HCEC 1CT (cell line): ENCODE measurements at regions not wholly inside any gene's neighbourhood (a gene's known extent, or its start where the extent isn't known, plus 50 kb on each side); places are given as distances from the start of the nearest gene placed in this dataset.
A peak's percentile ranks its signal among the peaks of the same experiment; 100 is the strongest.
"Not testable (repeated sequence)": the region's sequence is repeated elsewhere in the genome, so short reads cannot be mapped to it uniquely, and the experiment has no call there.

Source experiments
- DNase-seq: peaks from one replicate; pipeline ENCODE4 v3.0.0-alpha.2; 2017

DNA sequence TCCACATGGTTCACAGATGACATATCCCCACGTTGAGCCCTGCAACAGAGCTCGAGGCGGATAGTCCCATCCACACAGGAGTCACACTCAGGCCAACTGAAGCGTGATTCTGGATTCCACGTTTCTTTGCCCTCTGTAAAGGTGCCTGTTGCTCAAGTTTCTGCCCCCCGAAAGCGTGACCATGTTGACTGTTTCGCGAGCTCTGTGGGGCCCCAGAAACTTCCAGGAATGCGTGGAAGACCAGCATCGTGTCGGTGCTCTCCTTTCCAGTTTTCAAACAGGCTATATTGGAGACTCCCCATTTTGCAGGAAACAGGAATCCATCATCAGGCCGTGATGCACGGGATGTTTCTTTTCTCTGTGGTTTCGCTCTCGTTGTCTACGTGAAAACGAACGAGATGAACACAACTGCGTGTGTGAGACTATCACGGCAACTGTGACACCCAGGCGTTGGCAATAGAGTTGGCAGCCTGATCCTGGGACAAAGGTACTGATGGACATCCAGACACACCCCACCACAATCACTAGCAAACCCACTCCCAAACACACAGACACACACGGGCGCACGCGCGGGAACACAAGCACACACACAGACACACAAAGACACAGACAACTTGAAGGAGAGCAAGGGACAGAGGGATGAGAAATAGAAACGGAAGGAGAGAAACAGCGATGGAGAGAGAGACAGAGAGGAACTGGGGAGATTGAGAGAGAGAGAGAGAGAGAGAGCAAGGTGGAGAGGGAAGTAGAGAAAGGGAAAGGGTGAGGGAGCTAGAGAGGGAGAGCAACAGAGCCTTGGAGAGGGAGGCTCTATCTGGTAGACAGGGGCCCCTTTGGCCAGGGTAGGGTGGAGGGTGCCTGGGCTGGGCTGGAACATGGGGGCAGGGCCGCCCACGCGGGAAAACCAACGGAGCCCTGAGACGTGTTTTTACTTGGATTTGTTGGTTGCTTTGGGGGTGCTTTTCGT is 1609.3 kb downstream of the SPATA31A7 start:
- DNase-seq: peak; percentile 9

DNA sequence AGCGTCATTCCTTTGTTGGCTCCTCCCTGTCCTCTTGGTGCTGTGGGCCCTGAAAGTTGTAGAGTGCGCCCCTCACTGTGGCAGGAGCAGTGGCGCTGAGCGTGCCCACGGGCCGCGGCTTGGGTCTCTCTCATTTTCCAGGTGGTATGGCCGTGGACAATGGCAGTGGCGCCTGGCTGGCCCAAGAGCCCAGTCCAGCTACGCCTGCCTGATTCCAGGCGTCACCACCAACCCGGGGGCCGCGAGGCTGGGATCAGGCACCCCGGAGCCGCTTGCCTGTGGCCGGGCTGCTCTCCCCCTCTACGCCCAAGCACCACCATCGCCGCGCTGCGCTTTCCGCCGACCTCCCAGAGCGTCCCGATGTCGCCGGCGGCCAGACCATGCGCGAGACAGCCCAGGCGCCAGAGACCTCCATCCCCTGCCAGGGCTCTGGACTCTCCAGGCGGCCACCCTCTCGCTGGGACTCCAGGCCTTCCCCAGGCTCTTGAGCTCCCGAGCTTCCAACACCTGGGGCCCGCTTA is 1610.1 kb downstream of the SPATA31A7 start:
- not testable (repeated sequence) for DNase-seq

GRCh38 chr9:62800451-62801371 is 1610.9 kb downstream of the SPATA31A7 start:
- DNase-seq: not testable (repeated sequence)

- not testable (repeated sequence) for DNase-seq
Observed at GRCh38 chr9:62801372-62801811, 1611.6 kb downstream of the SPATA31A7 start.

GRCh38 chr9:62801961-62802718 is 1612.3 kb downstream of the SPATA31A7 start:
- DNase-seq: peak; percentile 83

- DNase-seq: not testable (repeated sequence)
Observed at GRCh38 chr9:62802719-62803079, 1612.9 kb downstream of the SPATA31A7 start.

GRCh38 chr9:62803099-62803498 is 1613.3 kb downstream of the SPATA31A7 start:
- not testable (repeated sequence) for DNase-seq

DNA sequence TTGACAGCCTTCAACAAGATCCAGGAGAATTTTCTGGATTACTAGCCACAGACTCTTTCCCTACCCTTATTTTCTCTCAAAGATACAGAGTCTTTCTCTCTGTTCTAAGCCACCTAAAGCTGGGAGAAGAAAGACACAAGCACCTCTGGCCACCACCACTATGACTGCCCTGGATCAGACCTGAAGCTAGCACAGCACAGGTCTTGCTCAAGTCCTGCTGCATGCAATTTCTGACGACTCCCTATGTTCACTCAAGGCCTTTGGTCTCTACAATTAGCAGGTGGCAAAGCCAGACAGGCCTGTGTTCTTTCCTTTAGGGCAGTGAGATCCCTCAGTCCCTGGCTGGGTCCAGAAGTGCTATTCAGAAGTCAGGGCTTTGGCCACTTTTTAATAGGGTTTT is 1614.5 kb downstream of the SPATA31A7 start:
- DNase-seq: not testable (repeated sequence)

DNA sequence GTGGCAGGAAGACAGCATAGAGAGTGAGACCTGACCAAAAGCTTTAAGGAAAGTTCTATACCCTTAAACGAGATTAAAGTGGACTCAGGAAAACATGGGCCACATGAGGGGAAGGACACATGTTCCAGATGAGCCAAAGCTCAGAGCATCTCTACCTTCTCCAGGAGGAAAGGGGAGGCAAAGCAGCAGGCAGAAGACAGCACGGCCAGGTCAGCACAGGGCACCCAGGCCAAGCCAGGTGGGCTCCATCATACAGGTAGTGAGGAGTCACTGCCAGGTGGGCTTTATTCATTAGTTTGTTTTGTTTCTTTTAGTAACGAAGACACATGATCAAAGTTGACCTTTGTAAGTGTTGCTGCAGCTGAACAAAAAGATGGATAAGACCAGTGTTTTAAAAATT is 1617.6 kb downstream of the SPATA31A7 start:
- DNase-seq: not testable (repeated sequence)

DNA sequence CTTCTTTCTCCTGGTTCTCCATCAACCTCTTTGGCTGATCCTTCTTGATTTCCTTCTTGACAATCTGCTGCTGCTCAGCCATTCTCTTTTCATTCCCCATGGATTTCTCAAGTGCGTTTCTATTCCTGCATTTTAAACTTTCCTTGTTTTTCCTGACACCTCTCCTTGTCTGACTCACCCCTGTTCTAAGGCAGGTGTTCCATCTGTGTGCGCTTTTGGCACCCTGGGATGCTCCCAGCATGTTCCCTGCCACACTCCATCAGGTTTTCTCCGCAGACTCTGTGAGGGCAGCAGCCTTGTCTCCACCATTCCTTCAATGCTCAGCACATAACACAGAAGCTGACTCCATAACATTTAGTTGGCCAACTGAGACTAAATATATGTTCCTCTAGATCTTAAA is 1618.2 kb downstream of the SPATA31A7 start:
- not testable (repeated sequence) for DNase-seq

DNA sequence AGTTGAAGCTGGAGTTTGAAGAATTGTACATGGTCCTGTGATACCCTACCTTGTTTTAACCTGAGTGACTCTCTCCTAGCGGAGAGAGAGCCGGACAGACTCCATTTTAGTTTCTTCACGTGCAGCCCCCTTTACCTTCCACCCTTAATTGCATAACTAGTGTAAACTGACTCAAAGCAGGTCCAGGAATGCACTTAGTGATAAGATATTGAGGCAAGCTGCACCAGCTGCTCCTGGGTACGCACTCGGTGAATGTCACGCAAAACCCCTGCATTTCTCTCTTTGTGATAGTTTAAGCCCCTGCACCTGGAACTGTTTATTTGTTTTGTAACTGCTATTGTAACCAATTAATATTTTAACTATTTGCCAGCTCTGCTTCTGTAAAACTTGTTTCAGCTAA is 1620.5 kb downstream of the SPATA31A7 start:
- DNase-seq: not testable (repeated sequence)

- DNase-seq: not testable (repeated sequence)
Observed at GRCh38 chr9:62810811-62811315, 1621.0 kb downstream of the SPATA31A7 start.

- not testable (repeated sequence) for DNase-seq
Observed at GRCh38 chr9:62815436-62815835, 1625.6 kb downstream of the SPATA31A7 start.

DNA sequence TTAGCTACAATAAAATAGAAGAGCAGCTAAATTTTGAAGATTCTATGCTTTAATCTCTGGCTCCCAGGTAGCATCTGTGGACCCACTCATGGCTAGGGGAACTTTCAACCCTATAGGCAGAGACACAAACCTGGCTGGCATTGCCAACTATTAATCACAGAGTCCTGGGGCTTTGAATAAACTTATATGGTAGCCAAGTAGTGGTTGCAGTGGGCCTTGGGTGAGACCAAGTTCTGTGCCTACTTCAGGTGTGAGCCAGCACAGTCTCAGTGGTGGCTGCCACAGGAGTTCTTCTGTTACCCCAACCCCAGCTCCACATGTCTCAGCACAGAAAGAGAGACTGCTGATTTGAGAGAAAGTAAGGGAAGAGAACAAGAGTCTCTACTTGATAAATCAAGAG is 1626.5 kb downstream of the SPATA31A7 start:
- not testable (repeated sequence) for DNase-seq

DNA sequence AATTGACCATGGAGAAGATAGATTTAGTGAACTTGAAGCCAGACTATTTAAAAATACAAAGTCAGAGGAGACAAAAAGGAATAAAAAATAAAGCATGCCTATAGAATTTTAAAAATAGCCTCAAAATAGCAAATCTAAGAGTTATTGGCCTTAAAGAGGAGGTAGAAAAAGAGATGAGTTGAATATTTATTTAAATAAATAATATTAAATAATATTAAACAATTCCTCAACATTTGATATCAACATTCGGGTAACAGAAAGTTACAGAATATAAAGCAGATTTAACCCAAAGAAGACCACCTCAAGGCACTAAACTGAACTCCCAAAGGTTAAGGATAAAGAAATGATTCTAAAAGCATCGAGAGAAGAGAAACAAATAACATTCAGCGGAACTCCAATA is 1627.4 kb downstream of the SPATA31A7 start:
- DNase-seq: not testable (repeated sequence)

GRCh38 chr9:62822185-62822584 is 1632.3 kb downstream of the SPATA31A7 start:
- DNase-seq: not testable (repeated sequence)

GRCh38 chr9:62827957-62828907 is 1638.4 kb downstream of the SPATA31A7 start:
- not testable (repeated sequence) for DNase-seq

DNA sequence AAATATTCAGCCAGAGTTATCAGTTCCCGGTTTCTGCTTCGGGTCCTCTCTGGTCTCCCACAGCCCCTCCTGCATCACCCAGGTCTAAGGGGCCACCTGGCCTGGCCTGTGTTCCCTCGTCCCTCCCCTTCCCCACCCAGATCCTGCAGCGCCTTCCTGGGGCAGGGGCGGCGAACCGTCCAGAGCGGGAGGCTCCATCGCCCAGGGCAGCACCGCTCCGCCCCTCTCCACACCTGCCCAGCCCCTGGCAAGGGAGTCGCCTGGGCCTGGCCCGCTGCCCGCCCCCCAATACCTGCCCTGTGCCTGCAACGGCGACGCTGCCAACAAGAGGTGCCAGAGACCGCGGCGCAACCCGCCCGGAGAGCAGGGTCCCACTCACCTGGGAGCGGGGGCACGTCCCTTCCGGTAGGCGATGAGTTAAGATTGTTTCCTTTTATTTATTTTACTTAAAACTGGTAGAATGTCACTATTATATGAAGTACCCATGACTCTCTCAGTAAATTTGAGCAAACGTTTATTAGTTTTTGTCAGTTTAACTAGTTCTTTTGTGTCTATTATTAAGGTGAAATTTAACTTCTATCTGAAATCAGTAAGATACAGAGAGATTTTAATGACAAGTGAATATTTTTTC is 1641.1 kb downstream of the SPATA31A7 start:
- not testable (repeated sequence) for DNase-seq

GRCh38 chr9:62833323-62834200 is 1643.7 kb downstream of the SPATA31A7 start:
- DNase-seq: not testable (repeated sequence)
